SH-SY5Y (cell line): ENCODE measurements at regions not wholly inside any gene's neighbourhood (a gene's known extent, or its start where the extent isn't known, plus 50 kb on each side); places are given as distances from the start of the nearest gene placed in this dataset.

Experiments used
- GATA2 ChIP-seq: IDR thresholded peaks from 2 replicates; pipeline ENCODE4 v1.6.1; 2011; ENCODE audit warnings: mild to moderate bottlenecking, low read depth, low read length
- GATA3 ChIP-seq: IDR thresholded peaks from 2 replicates; pipeline ENCODE4 v1.6.1; 2011; ENCODE audit warnings: low read depth, mild to moderate bottlenecking, low read length, moderate library complexity

DNA sequence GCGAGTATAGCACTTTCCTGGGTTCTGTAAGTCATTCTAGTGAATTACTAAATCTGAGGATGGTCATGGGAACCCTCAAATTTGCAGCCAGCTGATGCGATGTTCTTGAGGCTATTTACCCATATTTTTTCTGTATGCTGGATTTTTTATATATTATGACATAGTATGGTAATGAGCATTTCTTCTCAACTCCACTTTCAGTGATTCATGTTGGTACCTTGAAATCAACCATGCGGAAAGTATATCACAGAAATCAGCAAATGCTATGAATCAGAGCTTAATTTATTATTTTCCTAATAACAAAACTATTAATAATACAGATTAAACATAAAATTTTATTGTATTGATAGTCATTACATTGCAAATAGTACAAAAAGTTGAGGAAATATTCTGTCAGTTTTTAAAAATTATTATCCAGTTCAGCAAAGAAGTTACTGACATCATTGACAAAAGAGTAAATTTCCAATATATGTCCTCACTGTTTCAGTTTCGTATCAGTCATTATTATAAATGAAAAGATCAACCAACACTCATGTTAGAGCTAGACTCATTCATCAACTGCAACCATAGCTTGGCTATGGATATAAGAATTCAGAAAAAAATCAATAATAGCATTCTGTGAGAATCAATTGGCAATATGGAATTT is 164.3 kb upstream of the SETMAR start:
- TF ChIP-seq GATA3: no peak
- no peak for TF ChIP-seq GATA2
